ENCODE measurements at regions not wholly inside any gene's neighbourhood (a gene's known extent, or its start where the extent isn't known, plus 50 kb on each side); places are given as distances from the start of the nearest gene placed in this dataset.

DNA sequence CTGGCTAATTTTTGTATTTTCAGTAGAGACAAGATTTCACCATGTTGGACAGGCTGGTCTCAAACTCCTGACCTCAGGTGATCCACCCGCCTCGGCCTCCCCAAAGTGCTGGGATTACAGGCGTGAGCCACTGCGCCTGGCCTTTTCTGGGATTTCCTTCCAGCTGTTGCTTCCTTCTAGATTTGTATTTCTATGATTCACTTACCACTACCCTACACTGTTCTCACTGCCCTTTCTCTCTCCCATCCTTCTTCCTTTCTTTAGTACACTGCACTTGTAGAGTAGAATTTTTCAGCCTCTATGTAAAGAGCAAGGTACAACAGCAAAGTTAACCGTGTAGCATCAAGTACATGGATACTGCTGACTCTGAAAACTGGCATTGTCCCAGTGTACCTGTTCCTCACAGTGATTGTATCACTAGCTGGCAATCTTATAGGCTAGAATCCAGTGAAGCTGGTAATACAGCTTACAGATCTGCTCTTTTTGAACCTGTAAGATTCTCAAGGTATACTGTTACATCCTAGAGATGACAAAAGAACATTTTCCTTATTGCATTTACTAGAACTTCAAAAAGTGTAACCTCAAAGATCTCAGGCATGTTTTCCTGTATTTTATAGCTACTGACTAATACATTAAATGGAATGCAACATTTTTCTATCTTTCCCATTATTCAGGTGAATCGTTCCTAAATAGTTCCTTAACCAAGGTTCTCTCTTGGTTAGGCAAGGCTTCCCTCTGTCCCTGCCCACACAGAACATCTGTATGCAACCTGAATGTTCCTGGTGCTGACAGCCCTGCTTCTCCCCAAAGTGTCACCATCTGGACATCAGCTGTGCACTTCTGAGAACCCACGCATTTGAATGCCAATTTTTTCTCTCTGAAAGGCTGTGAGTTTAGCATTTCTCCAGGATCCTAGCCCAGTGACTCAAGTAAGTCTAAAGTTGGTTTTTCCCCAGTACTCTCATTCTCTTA lies 74.1 kb upstream of the RAP2B start:
- DNase-seq = no peak
- Histone ChIP-seq H3K27me3 (ENCODE audit: control insufficient read depth, insufficient read depth, low read length) (no peaks in the 10 kb centered on the region), H3K4me3 (ENCODE audit: insufficient read depth, low read depth, low read length) (no peak overlapping the region), H3K36me3 (replicated peaks; ENCODE audit: control insufficient read depth, insufficient read depth, low read length) (no peaks in the 10 kb centered on the region)

DNA sequence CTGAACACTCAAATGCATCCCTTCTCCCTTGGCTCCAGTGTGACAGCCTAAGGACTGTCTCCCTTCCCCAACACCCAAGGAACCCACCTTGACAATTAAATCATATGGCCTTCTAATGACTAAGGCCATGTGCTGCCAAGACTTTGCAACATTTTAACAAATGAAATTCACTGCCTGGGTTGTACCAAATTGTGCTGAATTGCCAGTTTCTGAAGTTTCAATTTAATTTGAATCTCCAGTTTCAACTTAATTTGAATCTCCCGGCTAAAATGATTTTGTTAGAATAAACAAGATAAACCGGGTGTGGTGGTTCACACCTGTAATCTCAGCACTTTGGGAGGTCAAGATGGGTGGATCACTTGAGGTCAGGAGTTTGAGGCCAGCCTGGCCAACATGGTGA lies 72.4 kb upstream of the RAP2B start:
- H3K27me3 ChIP-seq (ENCODE audit: control insufficient read depth, insufficient read depth, low read length) = no peaks in the 10 kb centered on the region
- no peak overlapping the region for H3K4me3 ChIP-seq (ENCODE audit: insufficient read depth, low read depth, low read length)
- no peak for DNase-seq
- H3K36me3 ChIP-seq (replicated peaks; ENCODE audit: control insufficient read depth, insufficient read depth, low read length) = no peaks in the 10 kb centered on the region

DNA sequence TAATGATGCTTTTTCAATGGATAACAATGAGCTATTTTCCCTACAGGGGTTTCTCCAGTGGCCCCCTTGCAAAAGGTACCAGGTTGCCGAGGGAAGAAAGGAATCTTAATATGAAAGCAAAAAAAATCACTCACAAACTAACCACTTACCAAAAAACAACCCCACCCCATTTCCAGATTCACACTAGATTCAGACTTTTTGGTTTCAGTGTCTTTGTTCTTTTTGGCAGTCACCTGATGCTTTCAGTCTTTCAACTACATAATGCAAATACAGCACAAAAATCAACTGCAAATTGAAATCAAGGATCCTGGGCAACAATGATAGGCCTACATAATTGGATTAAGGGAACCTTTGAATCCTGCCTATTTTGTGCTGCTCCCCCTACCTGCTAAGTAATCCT lies 71.1 kb upstream of the RAP2B start:
- no peaks in the 10 kb centered on the region for H3K27me3 ChIP-seq (ENCODE audit: control insufficient read depth, insufficient read depth, low read length)
- DNase-seq = no peak
- no peaks in the 10 kb centered on the region for H3K36me3 ChIP-seq (replicated peaks; ENCODE audit: control insufficient read depth, insufficient read depth, low read length)
- no peak overlapping the region for H3K4me3 ChIP-seq (ENCODE audit: insufficient read depth, low read depth, low read length)

DNA sequence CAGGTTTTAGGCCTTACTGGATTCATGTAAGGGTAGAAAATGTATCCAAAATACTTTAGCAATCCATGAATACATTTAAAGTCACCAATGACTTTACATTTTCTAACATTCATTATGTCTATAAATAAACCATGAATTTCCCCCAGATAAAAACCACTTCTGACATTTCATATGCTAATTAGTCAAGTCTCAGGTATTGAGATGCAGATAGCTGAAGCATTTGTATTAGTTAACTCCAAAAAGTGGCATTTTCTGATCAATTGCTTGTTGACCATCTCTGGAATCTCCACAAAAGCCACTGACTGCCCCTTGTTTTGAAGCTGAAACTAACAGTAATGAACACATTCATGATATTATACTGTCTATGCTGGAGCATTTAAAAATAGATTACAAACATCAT lies 68.4 kb upstream of the RAP2B start:
- Histone ChIP-seq H3K36me3 (replicated peaks; ENCODE audit: control insufficient read depth, insufficient read depth, low read length) (no peaks in the 10 kb centered on the region), H3K4me3 (ENCODE audit: insufficient read depth, low read depth, low read length) (no peak overlapping the region), H3K27me3 (ENCODE audit: control insufficient read depth, insufficient read depth, low read length) (no peaks in the 10 kb centered on the region)
- no peak for DNase-seq

DNA sequence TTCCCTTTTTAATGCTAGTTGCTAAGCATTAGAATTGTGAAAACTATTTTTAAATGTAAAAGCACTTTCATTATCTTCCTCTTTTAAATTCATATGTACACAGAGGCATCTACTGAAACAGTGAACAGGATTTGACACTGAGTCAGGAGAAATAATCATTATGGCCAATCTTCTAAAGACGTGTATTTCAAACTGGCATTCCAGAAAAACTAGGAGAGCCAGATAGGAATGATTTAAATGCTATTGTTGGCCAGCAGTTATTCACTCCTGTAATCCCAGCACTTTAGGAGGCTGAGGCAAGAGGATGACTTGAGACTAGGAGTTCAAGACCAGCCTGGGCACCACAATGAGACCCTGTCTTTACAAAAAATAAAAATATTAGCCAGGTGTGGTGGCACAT lies 67.6 kb upstream of the RAP2B start:
- H3K4me3 ChIP-seq (ENCODE audit: insufficient read depth, low read depth, low read length) = no peak overlapping the region
- no peaks in the 10 kb centered on the region for H3K27me3 ChIP-seq (ENCODE audit: control insufficient read depth, insufficient read depth, low read length)
- no peak for DNase-seq
- no peaks in the 10 kb centered on the region for H3K36me3 ChIP-seq (replicated peaks; ENCODE audit: control insufficient read depth, insufficient read depth, low read length)

DNA sequence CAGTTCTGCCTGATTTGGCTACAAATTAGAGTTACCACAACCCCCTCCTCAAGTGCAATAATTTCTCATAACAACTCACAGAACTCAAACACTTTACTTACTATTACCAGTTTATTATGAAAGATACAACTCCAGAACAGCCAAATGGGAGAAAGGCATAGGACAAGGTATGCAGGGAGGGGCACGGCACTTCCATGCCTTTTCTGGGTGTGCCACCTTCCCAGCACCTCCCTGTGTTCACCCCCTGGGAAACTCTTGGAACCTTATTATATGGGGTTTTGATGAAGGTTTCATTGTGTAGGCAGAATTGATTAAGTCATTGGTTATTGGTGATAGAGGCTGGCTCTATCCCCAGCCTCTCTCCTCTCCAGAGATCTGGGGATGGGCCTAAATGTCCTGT lies 66.6 kb upstream of the RAP2B start:
- Histone ChIP-seq H3K36me3 (replicated peaks; ENCODE audit: control insufficient read depth, insufficient read depth, low read length) (no peaks in the 10 kb centered on the region), H3K4me3 (ENCODE audit: insufficient read depth, low read depth, low read length) (no peak overlapping the region), H3K27me3 (ENCODE audit: control insufficient read depth, insufficient read depth, low read length) (no peaks in the 10 kb centered on the region)
- DNase-seq = no peak

DNA sequence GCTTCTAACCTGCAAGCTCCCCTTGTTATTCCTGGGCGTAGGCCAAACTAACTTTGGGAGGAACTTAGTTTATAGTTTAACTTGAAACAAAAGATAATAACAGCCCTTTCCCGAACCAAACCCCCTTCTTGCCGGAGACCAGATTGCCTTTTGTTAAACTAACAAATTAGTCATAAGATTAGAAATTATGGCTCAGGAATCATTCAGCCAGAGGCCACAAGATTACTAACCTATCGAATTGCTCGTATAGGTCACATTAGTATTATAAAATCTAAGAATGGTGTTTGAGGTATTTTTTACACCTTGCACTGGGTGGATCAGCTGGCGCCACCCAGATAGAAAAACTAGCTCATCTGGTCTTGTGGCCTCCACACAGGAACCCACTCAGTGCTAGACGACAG lies 65.3 kb upstream of the RAP2B start:
- Histone ChIP-seq H3K36me3 (replicated peaks; ENCODE audit: control insufficient read depth, insufficient read depth, low read length) (no peaks in the 10 kb centered on the region), H3K27me3 (ENCODE audit: control insufficient read depth, insufficient read depth, low read length) (no peaks in the 10 kb centered on the region), H3K4me3 (ENCODE audit: insufficient read depth, low read depth, low read length) (no peak overlapping the region)
- no peak for DNase-seq

DNA sequence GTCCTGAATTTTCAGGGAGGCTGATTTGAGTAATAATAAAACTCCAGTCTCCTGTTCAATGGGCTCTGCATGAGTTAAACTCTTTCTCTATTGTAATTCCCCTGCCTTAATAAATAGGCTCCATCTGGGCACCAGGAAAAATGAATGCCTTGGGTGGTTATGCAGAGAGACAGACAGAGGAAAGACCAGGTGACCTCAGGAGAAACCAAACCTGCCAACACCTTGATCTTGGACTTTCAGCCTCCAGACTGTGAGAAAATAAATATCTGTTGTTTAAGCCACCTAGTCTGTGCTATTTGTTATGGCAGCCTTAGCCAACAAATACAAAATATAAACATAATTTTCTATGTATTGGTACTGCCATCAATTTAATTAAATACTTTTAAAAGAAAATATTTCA lies 64.8 kb upstream of the RAP2B start:
- DNase-seq = no peak
- no peaks in the 10 kb centered on the region for H3K36me3 ChIP-seq (replicated peaks; ENCODE audit: control insufficient read depth, insufficient read depth, low read length)
- no peak overlapping the region for H3K4me3 ChIP-seq (ENCODE audit: insufficient read depth, low read depth, low read length)
- H3K27me3 ChIP-seq (ENCODE audit: control insufficient read depth, insufficient read depth, low read length) = no peaks in the 10 kb centered on the region

DNA sequence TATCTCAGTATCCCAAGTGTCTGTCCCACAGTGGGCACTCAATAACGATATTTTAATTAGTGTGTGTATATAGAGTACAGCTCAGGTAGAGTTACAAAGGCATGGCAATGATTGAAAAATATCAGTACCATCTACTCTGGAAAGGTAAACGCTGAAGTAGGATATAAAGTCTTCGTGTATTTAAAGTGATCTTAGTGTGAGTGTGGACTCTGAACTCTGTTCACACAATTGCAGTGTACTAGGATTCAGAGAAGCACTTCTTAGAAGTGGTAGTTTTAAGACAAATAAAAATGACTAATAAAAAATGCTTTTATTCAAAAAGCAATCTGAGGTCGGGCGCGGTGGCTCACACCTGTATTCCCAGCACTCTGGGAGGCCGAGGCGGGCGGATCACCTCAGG lies 62.9 kb upstream of the RAP2B start:
- Histone ChIP-seq H3K27me3 (ENCODE audit: control insufficient read depth, insufficient read depth, low read length) (no peaks in the 10 kb centered on the region), H3K4me3 (ENCODE audit: insufficient read depth, low read depth, low read length) (no peak overlapping the region), H3K36me3 (replicated peaks; ENCODE audit: control insufficient read depth, insufficient read depth, low read length) (no peaks in the 10 kb centered on the region)
- no peak for DNase-seq

DNA sequence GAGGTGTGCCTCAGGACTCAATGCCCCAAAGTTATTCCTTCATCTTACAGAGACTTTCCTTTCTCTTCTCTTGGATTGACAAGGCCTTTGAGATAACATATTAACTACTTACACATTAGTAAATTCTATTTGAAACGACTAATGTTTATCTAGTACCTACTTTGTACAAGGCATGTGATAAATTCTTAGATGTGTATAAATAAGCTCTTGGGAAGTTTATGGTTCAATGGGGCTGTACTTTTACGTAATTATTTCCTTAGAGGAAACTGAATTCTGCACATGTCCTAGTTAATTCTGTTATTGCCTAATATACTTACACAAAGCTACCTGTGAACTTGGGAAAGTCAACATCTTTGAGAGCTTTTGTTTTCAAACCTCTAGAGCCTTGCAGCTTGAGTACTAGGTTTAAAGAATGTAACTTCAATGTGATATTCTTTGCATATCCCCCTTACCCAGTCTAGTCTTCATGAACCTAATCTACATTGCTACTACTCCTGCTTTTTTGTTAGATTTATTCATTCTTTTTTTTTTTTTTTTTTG lies 58.5 kb upstream of the RAP2B start:
- Histone ChIP-seq H3K27me3 (ENCODE audit: control insufficient read depth, insufficient read depth, low read length) (no peaks in the 10 kb centered on the region), H3K36me3 (replicated peaks; ENCODE audit: control insufficient read depth, insufficient read depth, low read length) (no peaks in the 10 kb centered on the region), H3K4me3 (ENCODE audit: insufficient read depth, low read depth, low read length) (no peak overlapping the region)
- no peak for DNase-seq

DNA sequence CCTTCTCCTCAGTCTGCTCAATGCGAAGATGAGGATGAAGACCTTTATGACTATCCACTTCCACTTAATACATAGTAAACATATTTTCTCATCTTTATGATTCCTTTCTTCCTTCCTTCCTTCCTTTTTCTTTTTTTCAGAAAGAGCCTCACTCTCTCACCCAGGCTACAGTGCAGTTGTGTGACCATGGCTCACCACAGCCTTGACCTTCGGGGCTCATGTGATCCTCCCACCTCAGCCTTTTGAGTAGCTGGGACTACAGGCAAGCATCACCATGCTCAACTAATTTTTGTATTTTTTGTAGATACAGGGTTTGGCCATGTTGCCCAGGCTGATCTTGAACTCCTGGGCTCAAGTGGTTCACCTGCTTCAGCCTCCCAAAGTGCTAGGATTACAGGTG lies 52.0 kb upstream of the RAP2B start:
- Histone ChIP-seq H3K27me3 (ENCODE audit: control insufficient read depth, insufficient read depth, low read length) (no peaks in the 10 kb centered on the region), H3K36me3 (replicated peaks; ENCODE audit: control insufficient read depth, insufficient read depth, low read length) (no peaks in the 10 kb centered on the region), H3K4me3 (ENCODE audit: insufficient read depth, low read depth, low read length) (no peak overlapping the region)
- DNase-seq = no peak

DNA sequence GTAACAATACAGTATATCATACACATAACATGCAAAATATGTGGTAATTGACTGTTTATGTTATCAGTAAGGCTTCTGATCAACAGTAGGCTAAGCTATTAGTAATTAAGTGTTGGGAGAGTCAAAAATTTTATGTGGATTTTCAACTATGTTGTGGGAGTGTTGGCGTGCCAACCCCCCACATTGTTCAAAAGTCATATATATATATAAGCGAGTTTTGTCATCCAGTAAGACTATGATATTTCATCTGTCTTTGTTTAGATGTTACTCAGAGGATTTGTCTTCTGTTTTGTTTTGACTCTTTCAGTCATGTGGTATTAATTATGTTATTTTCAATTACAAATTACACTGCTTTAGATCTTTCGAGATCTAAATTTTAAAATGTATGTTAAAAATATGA lies 51.0 kb upstream of the RAP2B start:
- Histone ChIP-seq H3K36me3 (replicated peaks; ENCODE audit: control insufficient read depth, insufficient read depth, low read length) (no peaks in the 10 kb centered on the region), H3K27me3 (ENCODE audit: control insufficient read depth, insufficient read depth, low read length) (no peaks in the 10 kb centered on the region), H3K4me3 (ENCODE audit: insufficient read depth, low read depth, low read length) (no peak overlapping the region)
- DNase-seq = no peak
